ENCODE measurements at regions not wholly inside any gene's neighbourhood (a gene's known extent, or its start where the extent isn't known, plus 50 kb on each side); places are given as distances from the start of the nearest gene placed in this dataset.

DNA sequence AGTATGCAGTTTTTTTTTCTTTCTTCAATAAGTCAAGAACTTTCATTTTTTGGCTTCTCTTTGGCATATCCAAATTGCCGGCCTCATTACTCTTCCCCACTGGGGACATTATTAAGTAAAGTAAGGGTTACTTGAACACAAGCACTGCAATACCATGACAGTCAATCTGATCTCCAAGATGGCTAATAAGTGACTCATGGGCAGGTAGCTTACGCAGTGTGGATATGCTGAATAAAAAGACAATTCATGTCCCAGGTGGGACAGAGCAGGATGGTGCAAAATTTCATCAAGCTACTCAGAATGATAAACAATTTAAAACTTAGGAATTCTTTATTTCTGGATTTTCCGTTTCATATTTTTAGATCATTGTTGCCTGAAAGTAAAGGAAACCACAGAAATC, 671.8 kb downstream of the ACTL7B start:
- H3K4me1 ChIP-seq, result peaks cover 0 to 18% (median 3%) of the 10 kb centered on the region in 4 donors
- no peaks in the 10 kb centered on the region for H3K9me3 ChIP-seq
- intact Hi-C loops (cut with DNase I; ENCODE audit: low total_unique reads), result no loop called here
- no peak overlapping the region for H3K27ac ChIP-seq
- DNase-seq, result no peak
- H3K36me3 ChIP-seq, result no peaks in the 10 kb centered on the region
- TF ChIP-seq POLR2A (IDR thresholded peaks at IDR 0.05) (no peak), POLR2AphosphoS5 (IDR thresholded peaks at IDR 0.05) (no peak), EP300 (IDR thresholded peaks at IDR 0.05) (no peak)
- TF ChIP-seq, protein P1, sequence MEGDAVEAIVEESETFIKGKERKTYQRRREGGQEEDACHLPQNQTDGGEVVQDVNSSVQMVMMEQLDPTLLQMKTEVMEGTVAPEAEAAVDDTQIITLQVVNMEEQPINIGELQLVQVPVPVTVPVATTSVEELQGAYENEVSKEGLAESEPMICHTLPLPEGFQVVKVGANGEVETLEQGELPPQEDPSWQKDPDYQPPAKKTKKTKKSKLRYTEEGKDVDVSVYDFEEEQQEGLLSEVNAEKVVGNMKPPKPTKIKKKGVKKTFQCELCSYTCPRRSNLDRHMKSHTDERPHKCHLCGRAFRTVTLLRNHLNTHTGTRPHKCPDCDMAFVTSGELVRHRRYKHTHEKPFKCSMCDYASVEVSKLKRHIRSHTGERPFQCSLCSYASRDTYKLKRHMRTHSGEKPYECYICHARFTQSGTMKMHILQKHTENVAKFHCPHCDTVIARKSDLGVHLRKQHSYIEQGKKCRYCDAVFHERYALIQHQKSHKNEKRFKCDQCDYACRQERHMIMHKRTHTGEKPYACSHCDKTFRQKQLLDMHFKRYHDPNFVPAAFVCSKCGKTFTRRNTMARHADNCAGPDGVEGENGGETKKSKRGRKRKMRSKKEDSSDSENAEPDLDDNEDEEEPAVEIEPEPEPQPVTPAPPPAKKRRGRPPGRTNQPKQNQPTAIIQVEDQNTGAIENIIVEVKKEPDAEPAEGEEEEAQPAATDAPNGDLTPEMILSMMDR (IDR thresholded peaks at IDR 0.05), result no peak
- H3K4me3 ChIP-seq, result no peak overlapping the region
- H3K27me3 ChIP-seq, result no peaks in the 10 kb centered on the region
- 92 to 98% (median 96%) methylated on average over 3 of the region's 3 CpGs for WGBS, 5 donors

DNA sequence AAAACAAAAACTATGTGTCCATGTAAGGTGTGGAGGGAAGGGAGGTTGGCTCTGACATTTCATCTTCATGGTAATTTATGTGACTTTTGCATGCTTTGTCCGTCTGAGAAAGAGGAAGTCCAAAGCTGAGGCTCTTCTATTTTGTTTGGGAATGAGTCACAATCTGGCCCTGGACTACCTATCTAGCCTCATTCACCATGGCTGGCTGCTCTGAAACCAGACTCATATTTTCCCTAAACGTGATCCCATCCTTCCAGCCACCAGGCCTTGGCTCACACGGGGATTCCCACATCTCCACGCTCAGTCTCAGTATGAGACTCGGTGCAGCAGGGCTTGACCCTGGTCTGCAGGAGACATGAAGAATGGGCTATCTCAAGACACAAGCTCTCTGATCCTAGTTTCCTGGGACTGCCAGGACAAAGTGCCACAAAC, 672.8 kb downstream of the ACTL7B start:
- no peaks in the 10 kb centered on the region for H3K27me3 ChIP-seq
- intact Hi-C loops (cut with DNase I; ENCODE audit: low total_unique reads), result no loop called here

DNA sequence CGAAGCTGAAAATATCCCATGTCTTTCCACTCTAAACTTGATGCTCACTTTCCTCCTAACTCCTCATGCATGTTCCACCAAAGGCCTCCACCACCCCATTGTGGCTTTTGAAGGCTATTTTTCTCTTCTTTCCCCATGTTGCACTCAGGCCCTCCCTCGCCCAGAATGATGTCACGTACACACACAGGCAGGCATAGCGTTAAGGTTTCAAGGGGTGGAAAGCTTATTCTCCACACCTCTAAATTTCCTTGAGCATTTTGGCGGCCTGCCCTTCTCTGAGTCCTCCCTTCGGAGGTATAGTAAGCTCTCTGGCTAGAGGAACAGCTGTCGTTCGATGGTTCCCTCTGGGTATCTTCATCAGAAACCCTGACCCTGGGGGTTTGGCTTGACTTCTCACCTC, 673.5 kb downstream of the ACTL7B start:
- DNase-seq, result no peak
- Histone ChIP-seq H3K4me3 (no peak overlapping the region), H3K27ac (no peak overlapping the region), H3K4me1 (peaks cover 0 to 17% (median 3%) of the 10 kb centered on the region in 4 donors), H3K27me3 (no peaks in the 10 kb centered on the region), H3K9me3 (no peaks in the 10 kb centered on the region), H3K36me3 (no peaks in the 10 kb centered on the region)
- intact Hi-C loops (cut with DNase I; ENCODE audit: low total_unique reads), result no loop called here
- TF ChIP-seq POLR2AphosphoS5 (IDR thresholded peaks at IDR 0.05) (no peak), EP300 (IDR thresholded peaks at IDR 0.05) (no peak), POLR2A (IDR thresholded peaks at IDR 0.05) (no peak)
- TF ChIP-seq, protein P1 (IDR thresholded peaks at IDR 0.05), result no peak
- 88 to 97% (median 94%) methylated on average over 8 of the region's 8 CpGs for WGBS, 5 donors

More for the DNA sequence above, 672.8 kb downstream of the ACTL7B start:
- WGBS, 5 donors, result 48 to 79% (median 70%) methylated on average over 5 of the region's 5 CpGs
- TF ChIP-seq POLR2A (IDR thresholded peaks at IDR 0.05) (no peak), POLR2AphosphoS5 (IDR thresholded peaks at IDR 0.05) (no peak), EP300 (IDR thresholded peaks at IDR 0.05) (no peak)
- TF ChIP-seq, protein P1 (IDR thresholded peaks at IDR 0.05), result no peak
- no peak for DNase-seq
- H3K9me3 ChIP-seq, result no peaks in the 10 kb centered on the region
- peaks cover 0 to 18% (median 3%) of the 10 kb centered on the region in 4 donors for H3K4me1 ChIP-seq
- H3K36me3 ChIP-seq, result no peaks in the 10 kb centered on the region
- H3K27ac ChIP-seq, result no peak overlapping the region
- H3K4me3 ChIP-seq, result no peak overlapping the region

DNA sequence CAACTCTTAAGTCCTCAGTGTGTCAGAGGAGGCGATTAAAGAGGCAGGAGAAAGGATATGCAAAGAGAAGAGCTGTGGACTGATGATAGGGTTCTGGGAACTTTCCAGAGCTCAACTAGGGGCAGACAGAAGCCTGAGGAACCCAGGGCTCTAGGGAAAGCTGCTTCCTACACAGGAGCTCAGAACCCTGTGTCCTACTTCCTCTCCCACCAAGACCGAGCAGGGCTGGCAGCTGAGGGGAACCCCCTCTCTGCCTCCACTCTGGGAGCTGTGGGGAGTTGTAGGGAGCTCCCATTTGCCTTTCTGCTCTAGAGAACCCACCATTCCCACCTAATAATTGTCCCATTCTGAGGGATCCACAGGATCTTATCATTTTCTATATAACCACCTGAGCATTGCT, 674.3 kb downstream of the ACTL7B start:
- no peaks in the 10 kb centered on the region for H3K9me3 ChIP-seq
- WGBS, 5 donors, result 72 to 92% (median 88%) methylated on average over 2 of the region's 2 CpGs
- no peak overlapping the region for H3K4me3 ChIP-seq
- no peak for DNase-seq
- H3K27me3 ChIP-seq, result no peaks in the 10 kb centered on the region
- no peak for TF ChIP-seq POLR2AphosphoS5 (IDR thresholded peaks at IDR 0.05)
- no peak for TF ChIP-seq EP300 (IDR thresholded peaks at IDR 0.05)
- TF ChIP-seq POLR2A (IDR thresholded peaks at IDR 0.05), result no peak
- TF ChIP-seq, protein P1 (IDR thresholded peaks at IDR 0.05), result no peak
- peaks cover 0 to 11% (median 0%) of the 10 kb centered on the region in 4 donors for H3K4me1 ChIP-seq
- H3K36me3 ChIP-seq, result no peaks in the 10 kb centered on the region
- H3K27ac ChIP-seq, result no peak overlapping the region
- intact Hi-C loops (cut with DNase I; ENCODE audit: low total_unique reads), result no loop called here
